DOHH2 (cell line): ENCODE measurements at regions not wholly inside any gene's neighbourhood (a gene's known extent, or its start where the extent isn't known, plus 50 kb on each side); places are given as distances from the start of the nearest gene placed in this dataset.

ENCODE experiments used
- H3F3A ChIP-seq: fragments of 200-600 bp; sonication (generic), shearing (Covaris generic); 2 replicates; pipeline ENCODE4 v1.6.0; 2016; ENCODE audit warnings: antibody characterized with exemption, mild to moderate bottlenecking; ENCODE audit not compliant: control insufficient read depth, insufficient read depth
- H3K27ac ChIP-seq: fragments of 200-600 bp; sonication (generic); 2 replicates; pipeline ENCODE4 v1.5.1; 2014; ENCODE audit warnings: low read depth, mild to moderate bottlenecking, low read length, moderate library complexity
- H3K27me3 ChIP-seq: fragments of 200-600 bp; sonication (generic); 2 replicates; pipeline ENCODE4 v1.6.1; 2014; ENCODE audit warnings: mild to moderate bottlenecking, low read length, mixed read lengths; ENCODE audit not compliant: control insufficient read depth
- H3K36me3 ChIP-seq: fragments of 200-600 bp; sonication (generic); 2 replicates; pipeline ENCODE4 v1.6.1; 2014; ENCODE audit warnings: mild to moderate bottlenecking, low read length, moderate library complexity, mixed read lengths; ENCODE audit not compliant: control insufficient read depth
- H3K4me1 ChIP-seq: fragments of 200-600 bp; sonication (generic); 2 replicates; pipeline ENCODE4 v1.6.1; 2014; ENCODE audit warnings: mild to moderate bottlenecking, low read length, mixed read lengths; ENCODE audit not compliant: control insufficient read depth
- H3K4me2 ChIP-seq: fragments of 200-600 bp; sonication (generic); 2 replicates; pipeline ENCODE4 v1.6.0; 2014; ENCODE audit warnings: mild to moderate bottlenecking, low read length, moderate library complexity
- H3K4me3 ChIP-seq: fragments of 200-600 bp; sonication (generic); 2 replicates; pipeline ENCODE4 v1.5.1; 2014; ENCODE audit warnings: mild to moderate bottlenecking, low read length, mixed read lengths
- H3K79me2 ChIP-seq: fragments of 200-600 bp; sonication (generic); 2 replicates; pipeline ENCODE4 v1.6.1; 2014; ENCODE audit warnings: mild to moderate bottlenecking, low read length, mixed read lengths; ENCODE audit not compliant: control insufficient read depth
- H3K9me2 ChIP-seq: fragments of 200-600 bp; sonication (generic); replicated peaks from 2 replicates; pipeline ENCODE4 v1.6.1; 2014; ENCODE audit warnings: mild to moderate bottlenecking, low read length, mixed read lengths; ENCODE audit not compliant: control insufficient read depth
- H3K9me3 ChIP-seq: fragments of 200-600 bp; sonication (generic); 2 replicates; pipeline ENCODE4 v1.6.1; 2014; ENCODE audit warnings: antibody characterized with exemption, low read length, mixed read lengths; ENCODE audit not compliant: control insufficient read depth, insufficient read depth
- H4K20me1 ChIP-seq: fragments of 200-600 bp; sonication (generic); 2 replicates; pipeline ENCODE4 v1.6.0; 2014; ENCODE audit warnings: low read depth, mild to moderate bottlenecking, antibody characterized with exemption, low read length, moderate library complexity; ENCODE audit not compliant: control insufficient read depth, insufficient read depth
- EZH2phosphoT487 ChIP-seq: fragments of 200-600 bp; sonication (generic); IDR thresholded peaks from 2 replicates; pipeline ENCODE4 v1.6.1; 2017; ENCODE audit warnings: borderline replicate concordance, mild to moderate bottlenecking, antibody characterized with exemption, low read length, moderate library complexity, mixed read lengths
- TF ChIP-seq, protein P1 (sequence below): fragments of 200-600 bp; sonication (generic); IDR thresholded peaks from one replicate; pipeline ENCODE4 v1.5.1; 2014; ENCODE audit warnings: antibody characterized with exemption, mild to moderate bottlenecking, low read depth, low read length; ENCODE audit not compliant: poor library complexity, severe bottlenecking

DNA sequence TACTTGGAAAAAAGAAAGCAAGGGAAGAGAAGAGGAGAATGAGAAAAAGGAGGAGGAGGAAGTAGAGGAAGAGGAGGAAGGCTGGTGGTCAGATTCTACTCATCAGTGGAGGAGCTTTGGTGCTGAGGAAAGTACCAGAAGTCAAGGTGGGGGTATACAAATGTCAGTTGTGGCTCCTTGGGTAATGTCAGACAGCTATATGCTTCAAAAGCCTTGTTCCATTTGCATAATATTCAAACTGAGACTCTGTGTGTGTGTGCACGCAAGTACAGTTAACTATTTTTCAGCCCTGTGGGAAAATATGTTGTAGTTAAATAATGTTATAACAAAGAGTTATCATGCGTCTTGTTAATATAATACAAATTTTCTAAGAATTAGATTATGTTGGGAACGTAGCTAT lies 609.7 kb downstream of the PDCD6IP start:
- no peaks in the 10 kb centered on the region for H3K79me2 ChIP-seq
- H3K4me1 ChIP-seq = no peaks in the 10 kb centered on the region
- no peaks in the 10 kb centered on the region for H3K36me3 ChIP-seq
- H3K27ac ChIP-seq = no peak overlapping the region
- TF ChIP-seq, protein P1, sequence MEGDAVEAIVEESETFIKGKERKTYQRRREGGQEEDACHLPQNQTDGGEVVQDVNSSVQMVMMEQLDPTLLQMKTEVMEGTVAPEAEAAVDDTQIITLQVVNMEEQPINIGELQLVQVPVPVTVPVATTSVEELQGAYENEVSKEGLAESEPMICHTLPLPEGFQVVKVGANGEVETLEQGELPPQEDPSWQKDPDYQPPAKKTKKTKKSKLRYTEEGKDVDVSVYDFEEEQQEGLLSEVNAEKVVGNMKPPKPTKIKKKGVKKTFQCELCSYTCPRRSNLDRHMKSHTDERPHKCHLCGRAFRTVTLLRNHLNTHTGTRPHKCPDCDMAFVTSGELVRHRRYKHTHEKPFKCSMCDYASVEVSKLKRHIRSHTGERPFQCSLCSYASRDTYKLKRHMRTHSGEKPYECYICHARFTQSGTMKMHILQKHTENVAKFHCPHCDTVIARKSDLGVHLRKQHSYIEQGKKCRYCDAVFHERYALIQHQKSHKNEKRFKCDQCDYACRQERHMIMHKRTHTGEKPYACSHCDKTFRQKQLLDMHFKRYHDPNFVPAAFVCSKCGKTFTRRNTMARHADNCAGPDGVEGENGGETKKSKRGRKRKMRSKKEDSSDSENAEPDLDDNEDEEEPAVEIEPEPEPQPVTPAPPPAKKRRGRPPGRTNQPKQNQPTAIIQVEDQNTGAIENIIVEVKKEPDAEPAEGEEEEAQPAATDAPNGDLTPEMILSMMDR = no peak
- TF ChIP-seq EZH2phosphoT487 = no peak
- H3K4me2 ChIP-seq = no peak overlapping the region
- H3K9me2 ChIP-seq = no peaks in the 10 kb centered on the region
- H4K20me1 ChIP-seq = no peaks in the 10 kb centered on the region
- H3K27me3 ChIP-seq = no peaks in the 10 kb centered on the region
- no peaks in the 10 kb centered on the region for H3F3A ChIP-seq
- no peak overlapping the region for H3K4me3 ChIP-seq
- H3K9me3 ChIP-seq = no peaks in the 10 kb centered on the region

DNA sequence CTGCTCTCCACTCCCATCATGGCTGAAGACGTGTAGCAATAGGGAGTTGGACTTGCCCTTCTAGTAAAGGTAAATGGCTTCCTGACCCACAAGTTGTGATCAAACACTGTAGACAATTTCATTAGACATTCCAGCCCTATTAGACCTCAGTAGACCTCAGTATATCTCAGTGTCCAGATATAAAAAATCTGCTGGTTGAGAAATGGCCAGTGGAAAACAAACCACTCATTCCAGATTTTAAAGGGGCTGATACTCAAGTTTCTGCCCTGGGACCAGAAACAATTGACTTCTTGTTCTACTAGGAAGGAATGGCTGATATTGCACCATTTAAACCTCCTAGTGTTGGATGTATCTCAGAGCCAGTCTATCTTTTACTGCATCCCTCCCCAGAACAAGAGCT lies 613.2 kb downstream of the PDCD6IP start:
- no peaks in the 10 kb centered on the region for H4K20me1 ChIP-seq
- no peaks in the 10 kb centered on the region for H3K9me2 ChIP-seq
- no peaks in the 10 kb centered on the region for H3K36me3 ChIP-seq
- H3K9me3 ChIP-seq = no peaks in the 10 kb centered on the region
- H3K4me3 ChIP-seq = no peak overlapping the region
- no peaks in the 10 kb centered on the region for H3F3A ChIP-seq
- H3K4me1 ChIP-seq = no peaks in the 10 kb centered on the region
- H3K4me2 ChIP-seq = no peak overlapping the region
- no peak for TF ChIP-seq EZH2phosphoT487
- TF ChIP-seq, protein P1 = no peak
- H3K27ac ChIP-seq = no peak overlapping the region
- no peaks in the 10 kb centered on the region for H3K79me2 ChIP-seq
- H3K27me3 ChIP-seq = no peaks in the 10 kb centered on the region

DNA sequence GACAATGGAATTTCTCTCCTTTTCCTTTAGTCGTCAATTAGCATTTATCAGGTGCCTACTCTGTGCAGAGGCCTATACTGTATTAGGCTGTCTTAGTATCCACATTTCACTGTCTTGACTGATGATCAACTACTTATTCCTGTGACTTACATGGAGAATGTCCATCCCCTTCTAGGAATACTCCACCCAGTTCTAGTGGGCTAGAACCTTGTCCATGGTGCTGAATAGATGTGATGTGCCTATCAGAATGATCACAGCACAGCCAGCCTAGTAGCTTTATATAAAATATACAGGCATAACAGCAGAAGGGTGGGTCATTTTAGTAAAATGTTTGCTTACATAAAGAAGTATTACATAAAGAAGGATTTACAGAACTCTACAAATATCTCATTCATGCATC lies 621.4 kb downstream of the PDCD6IP start:
- TF ChIP-seq, protein P1 = no peak
- no peak for TF ChIP-seq EZH2phosphoT487
- Histone ChIP-seq H3K36me3 (no peaks in the 10 kb centered on the region), H4K20me1 (no peaks in the 10 kb centered on the region), H3K79me2 (no peaks in the 10 kb centered on the region), H3K27me3 (no peaks in the 10 kb centered on the region), H3K9me3 (no peaks in the 10 kb centered on the region), H3K4me1 (no peaks in the 10 kb centered on the region), H3K4me3 (no peak overlapping the region), H3K27ac (no peak overlapping the region), H3F3A (no peaks in the 10 kb centered on the region), H3K4me2 (no peak overlapping the region), H3K9me2 (no peaks in the 10 kb centered on the region)

DNA sequence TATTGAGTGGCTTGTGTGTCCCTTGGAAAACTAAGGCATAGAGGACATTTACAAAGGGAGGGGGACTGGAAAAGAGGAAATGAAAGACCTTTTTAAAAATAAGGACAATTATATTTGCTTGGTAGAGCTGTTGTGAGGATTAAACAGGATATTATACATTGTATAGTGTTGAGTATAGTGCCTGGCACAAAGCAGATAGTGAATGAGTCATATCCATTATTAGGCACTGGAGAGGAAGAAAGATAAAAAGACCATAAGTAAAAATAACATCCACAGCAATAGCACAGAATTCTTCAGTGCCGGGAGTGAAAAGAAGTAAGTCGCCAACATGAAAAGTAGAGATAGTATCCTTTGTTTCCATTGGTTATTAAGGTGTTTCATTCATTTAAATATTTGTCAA lies 623.3 kb downstream of the PDCD6IP start:
- no peak overlapping the region for H3K27ac ChIP-seq
- no peaks in the 10 kb centered on the region for H3K79me2 ChIP-seq
- TF ChIP-seq EZH2phosphoT487 = no peak
- TF ChIP-seq, protein P1 = no peak
- no peaks in the 10 kb centered on the region for H3K9me3 ChIP-seq
- H3K36me3 ChIP-seq = no peaks in the 10 kb centered on the region
- H4K20me1 ChIP-seq = no peaks in the 10 kb centered on the region
- H3K4me2 ChIP-seq = no peak overlapping the region
- no peaks in the 10 kb centered on the region for H3K27me3 ChIP-seq
- H3K4me1 ChIP-seq = no peaks in the 10 kb centered on the region
- no peak overlapping the region for H3K4me3 ChIP-seq
- no peaks in the 10 kb centered on the region for H3K9me2 ChIP-seq
- H3F3A ChIP-seq = no peaks in the 10 kb centered on the region
